Ishikawa (cell line): ENCODE measurements at regions not wholly inside any gene's neighbourhood (a gene's known extent, or its start where the extent isn't known, plus 50 kb on each side); places are given as distances from the start of the nearest gene placed in this dataset.

Source experiments
- CEBPB ChIP-seq: IDR thresholded peaks from 2 replicates; pipeline ENCODE4 v1.6.1; 2012
- CREB1 ChIP-seq: IDR thresholded peaks from 2 replicates; pipeline ENCODE4 v1.6.1; 2012; ENCODE audit warnings: low read depth
- EP300 ChIP-seq: IDR thresholded peaks from 2 replicates; pipeline ENCODE4 v1.6.1; 2012; ENCODE audit warnings: borderline replicate concordance
- FOXM1 ChIP-seq: IDR thresholded peaks from 2 replicates; pipeline ENCODE4 v1.6.1; 2012; ENCODE audit warnings: low read depth, borderline replicate concordance
- MAX ChIP-seq: IDR thresholded peaks from 2 replicates; pipeline ENCODE4 v1.6.1; 2012
- NFIC ChIP-seq: IDR thresholded peaks from 2 replicates; pipeline ENCODE4 v1.6.1; 2012
- RAD21 ChIP-seq: IDR thresholded peaks from 2 replicates; pipeline ENCODE4 v1.6.1; 2012; ENCODE audit warnings: low read depth
- REST ChIP-seq: IDR thresholded peaks from 2 replicates; pipeline ENCODE4 v1.6.1; 2012; ENCODE audit warnings: low read depth, mild to moderate bottlenecking
- TAF1 ChIP-seq: IDR thresholded peaks from 2 replicates; pipeline ENCODE4 v1.6.1; 2012; ENCODE audit warnings: low read depth, mild to moderate bottlenecking
- TCF12 ChIP-seq: IDR thresholded peaks from 2 replicates; pipeline ENCODE4 v1.6.1; 2012; ENCODE audit warnings: low read depth
- TEAD4 ChIP-seq: IDR thresholded peaks from 2 replicates; pipeline ENCODE4 v1.6.1; 2012
- YY1 ChIP-seq: IDR thresholded peaks from 2 replicates; pipeline ENCODE4 v1.6.1; 2012; ENCODE audit warnings: low read depth

- TF ChIP-seq MAX (no peak), FOXM1 (no peak), TCF12 (no peak), TEAD4 (no peak), EP300 (no peak), RAD21 (no peak), YY1 (no peak), CREB1 (no peak), TAF1 (no peak), CEBPB (no peak), NFIC (no peak), REST (no peak)
Measured at GRCh38 chr5:82855893-82856550, 221.2 kb downstream of the TMEM167A start.
